Liver (tissue), 9 donors: ENCODE measurements at regions not wholly inside any gene's neighbourhood (a gene's known extent, or its start where the extent isn't known, plus 50 kb on each side); places are given as distances from the start of the nearest gene placed in this dataset. TPM values are rescaled to one million over a fixed set of nuclear protein-coding genes. Genes with fewer than 3 reads are reported as not detected.

Experiments used
- DNase-seq: peaks from one replicate; pipeline ENCODE4 v3.0.0-alpha.2; 2017; ENCODE audit warnings: low spot score
- H3K27ac ChIP-seq, 2 donors: one replicate each; pipeline ENCODE4 v1.7.0; 2013; ENCODE audit warnings: inconsistent platforms in 2 of 2, low read length in 2 of 2, control low read depth in 1 of 2, low read depth in 1 of 2, mild to moderate bottlenecking in 1 of 2
- H3K27me3 ChIP-seq, 4 donors: one replicate each; pipeline versions ENCODE4 v1.6.1 to v1.7.0; 2013; ENCODE audit warnings: low read length in 3 of 4, inconsistent platforms in 1 of 4, mild to moderate bottlenecking in 1 of 4, moderate library complexity in 1 of 4; ENCODE audit not compliant: control insufficient read depth in 4 of 4, insufficient read depth in 4 of 4
- H3K36me3 ChIP-seq, 4 donors: one replicate each; pipeline versions ENCODE4 v1.6.1 to v1.7.0; 2013; ENCODE audit warnings: low read length in 3 of 4, mild to moderate bottlenecking in 3 of 4, low read depth in 1 of 4, moderate library complexity in 1 of 4; ENCODE audit not compliant: control insufficient read depth in 4 of 4, insufficient read depth in 3 of 4
- H3K4me1 ChIP-seq, 4 donors: one replicate each; pipeline versions ENCODE4 v1.6.1 to v1.7.0; 2013; ENCODE audit warnings: low read length in 3 of 4, mild to moderate bottlenecking in 3 of 4, moderate library complexity in 1 of 4; ENCODE audit not compliant: control insufficient read depth in 4 of 4, insufficient read depth in 4 of 4
- H3K4me3 ChIP-seq, 3 donors: one replicate each; pipeline versions ENCODE4 v1.6.1 to v1.7.0; 2013; ENCODE audit warnings: low read length in 3 of 3, control low read depth in 1 of 3, low read depth in 1 of 3, mild to moderate bottlenecking in 1 of 3
- H3K9ac ChIP-seq, 2 donors: one replicate each; pipeline ENCODE4 v1.7.0; 2013; ENCODE audit warnings: low read length in 2 of 2, mild to moderate bottlenecking in 2 of 2, moderate library complexity in 2 of 2, control low read depth in 1 of 2, low read depth in 1 of 2
- H3K9me3 ChIP-seq, 4 donors: one replicate each; pipeline versions ENCODE4 v1.6.1 to v1.7.0; 2013; ENCODE audit warnings: low read length in 3 of 4; ENCODE audit not compliant: control insufficient read depth in 4 of 4
- ATF3 ChIP-seq: IDR thresholded peaks from 2 replicates; pipeline ENCODE4 v1.6.1; 2016; ENCODE audit warnings: antibody characterized with exemption
- CTCF ChIP-seq: fragments of 150-350 bp; IDR thresholded peaks from 2 replicates; pipeline ENCODE4 v1.5.1; 2017; ENCODE audit warnings: improper control_type of control experiment, low read depth, low read length; ENCODE audit not compliant: missing input control
- FOXA1 ChIP-seq: IDR thresholded peaks from 2 replicates; pipeline ENCODE4 v1.6.1; 2016; ENCODE audit warnings: antibody characterized with exemption
- FOXA2 ChIP-seq: IDR thresholded peaks from 2 replicates; pipeline ENCODE4 v1.6.1; 2016; ENCODE audit warnings: antibody characterized with exemption
- GABPA ChIP-seq, 2 donors: IDR thresholded peaks in 1 of 2; conservative IDR thresholded peaks in 1 of 2; 2 replicates each; pipeline ENCODE4 v1.6.1; 2016; ENCODE audit warnings: antibody characterized with exemption in 2 of 2, mild to moderate bottlenecking in 1 of 2, moderate library complexity in 1 of 2
- HNF4A ChIP-seq, 2 donors: conservative IDR thresholded peaks; 2 replicates each; pipeline ENCODE4 v1.6.1; 2016; ENCODE audit warnings: antibody characterized with exemption in 2 of 2, mild to moderate bottlenecking in 2 of 2
- JUND ChIP-seq, 2 donors: IDR thresholded peaks; 2 replicates each; pipeline ENCODE4 v1.6.1; 2016; ENCODE audit warnings: antibody characterized with exemption in 2 of 2
- MAX ChIP-seq: IDR thresholded peaks from 2 replicates; pipeline ENCODE4 v1.6.1; 2016; ENCODE audit warnings: antibody characterized with exemption
- NR2F2 ChIP-seq: IDR thresholded peaks from 2 replicates; pipeline ENCODE4 v1.6.1; 2016; ENCODE audit warnings: antibody characterized with exemption
- RAD21 ChIP-seq, 2 donors: IDR thresholded peaks; 2 replicates each; pipeline ENCODE4 v1.6.1; 2016; ENCODE audit warnings: antibody characterized with exemption in 2 of 2, mild to moderate bottlenecking in 2 of 2
- SP1 ChIP-seq: IDR thresholded peaks from 2 replicates; pipeline ENCODE4 v1.6.1; 2018; ENCODE audit warnings: antibody characterized with exemption, mild to moderate bottlenecking
- TAF1 ChIP-seq: conservative IDR thresholded peaks from 2 replicates; pipeline ENCODE4 v1.6.1; 2016; ENCODE audit warnings: antibody characterized with exemption, mild to moderate bottlenecking
- YY1 ChIP-seq: IDR thresholded peaks from 2 replicates; pipeline ENCODE4 v1.6.1; 2016; ENCODE audit warnings: antibody characterized with exemption, mild to moderate bottlenecking
- WGBS: extraction: QIAGEN DNeasy Blood & Tissue Kit; methylation state at CpG from one replicate; pipeline ENCODE4 v1.1.7; 2013; 5-methylcytosine and 5-hydroxymethylcytosine counted together
- small RNA-seq: library from RNA; depleted of rRNA; stranded (forward); fragments of <200 nt; gene quantifications from one replicate; pipeline ENCODE3, GENCODE V24; 2014
- donor health status: healthy.
- donor health status: healthy.
- donor health status: healthy.
- donor health status: healthy.
- donor health status: healthy.

DNA sequence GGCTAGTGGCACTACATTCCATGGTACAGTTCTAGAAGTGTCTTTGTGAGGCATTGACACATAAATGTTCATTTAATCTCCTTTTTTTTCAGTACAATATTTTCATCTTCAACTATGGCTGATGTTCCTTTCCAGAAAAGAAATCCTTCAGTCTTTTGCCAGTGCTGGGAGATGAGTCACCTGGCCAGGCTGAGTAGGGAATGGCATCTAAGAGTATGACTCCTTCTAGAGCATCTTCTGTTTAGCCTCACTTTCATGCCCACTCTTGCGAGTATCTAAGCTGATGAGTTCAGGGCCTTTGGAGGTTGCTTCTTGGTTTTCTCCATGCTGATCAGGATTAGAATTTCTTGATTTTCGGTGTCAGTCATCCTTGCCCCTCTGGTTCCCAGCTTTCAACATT, 124.4 kb downstream of the SLC28A3 start:
- 88% methylated on average over 2 of the region's 2 CpGs for WGBS
- no peaks in the 10 kb centered on the region for H3K4me1 ChIP-seq
- DNase-seq, result no peak
- H3K27me3 ChIP-seq, result no peaks in the 10 kb centered on the region
- TF ChIP-seq CTCF (no peak), JUND (IDR thresholded peaks at IDR 0.05) (no peak), HNF4A (conservative IDR thresholded peaks at IDR 0.05) (no peak), TAF1 (no peak), YY1 (no peak), MAX (no peak), SP1 (no peak), RAD21 (IDR thresholded peaks at IDR 0.05) (no peak), FOXA1 (no peak)
- H3K4me3 ChIP-seq, result no peak overlapping the region
- H3K27ac ChIP-seq, result no peak overlapping the region
- no peaks in the 10 kb centered on the region for H3K36me3 ChIP-seq
- no peaks in the 10 kb centered on the region for H3K9me3 ChIP-seq
- H3K9ac ChIP-seq, result no peak overlapping the region

GRCh38 chr9:84218322-84218721, 122.2 kb downstream of the SLC28A3 start:
- Histone ChIP-seq H3K27ac (no peak overlapping the region), H3K9me3 (peaks cover 0 to 4% (median 1%) of the 10 kb centered on the region in 4 donors), H3K9ac (no peak overlapping the region), H3K27me3 (no peaks in the 10 kb centered on the region), H3K36me3 (no peaks in the 10 kb centered on the region), H3K4me1 (no peaks in the 10 kb centered on the region), H3K4me3 (no peak overlapping the region)
- 82% methylated on average over 4 of the region's 4 CpGs for WGBS
- no peak for TF ChIP-seq FOXA2
- TF ChIP-seq FOXA1, result no peak
- TF ChIP-seq MAX, result no peak
- no peak for TF ChIP-seq RAD21 (IDR thresholded peaks at IDR 0.05)
- TF ChIP-seq TAF1, result no peak
- no peak for TF ChIP-seq HNF4A (conservative IDR thresholded peaks at IDR 0.05)
- TF ChIP-seq ATF3, result no peak
- no peak for DNase-seq

DNA sequence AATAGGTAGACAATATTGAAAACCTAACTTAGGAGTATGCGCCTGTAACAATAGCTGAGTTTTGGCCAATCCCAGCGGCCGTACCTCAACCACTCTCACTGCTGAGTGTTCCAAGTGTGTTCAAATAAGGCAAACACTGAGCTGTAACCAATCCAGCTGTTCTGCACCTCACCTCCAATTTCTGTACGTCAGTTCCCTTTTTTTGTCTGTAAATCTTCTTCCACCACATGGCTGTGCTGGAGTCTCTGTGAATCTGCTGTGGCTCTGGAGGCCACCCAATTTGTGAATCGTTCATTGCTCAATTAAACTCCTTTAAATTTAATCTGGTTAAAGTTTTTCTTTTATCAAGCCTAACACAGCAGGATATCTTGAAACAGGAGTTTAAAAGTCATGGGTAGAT, 116.3 kb downstream of the SLC28A3 start:
- peaks cover 0 to 4% (median 1%) of the 10 kb centered on the region in 4 donors for H3K9me3 ChIP-seq
- no peak overlapping the region for H3K27ac ChIP-seq
- H3K36me3 ChIP-seq, result no peaks in the 10 kb centered on the region
- no peak for TF ChIP-seq CTCF
- TF ChIP-seq GABPA (IDR thresholded peaks at IDR 0.05 in 1 of 2, conservative IDR thresholded peaks at IDR 0.05 in 1 of 2), result no peak
- TF ChIP-seq ATF3, result no peak
- TF ChIP-seq TAF1, result no peak
- no peak for TF ChIP-seq SP1
- no peak for TF ChIP-seq NR2F2
- no peaks in the 10 kb centered on the region for H3K27me3 ChIP-seq
- DNase-seq, result no peak
- no peak overlapping the region for H3K4me3 ChIP-seq
- 80% methylated on average over 5 of the region's 5 CpGs for WGBS
- no peak overlapping the region for H3K9ac ChIP-seq
- H3K4me1 ChIP-seq, result no peaks in the 10 kb centered on the region

Small RNA genes in the stretch of these regions (small RNA-seq; reads per million reads assigned to genes)
- gene AL390838.2, result not detected
